Pons (tissue), 1 donor: ENCODE measurements at regions not wholly inside any gene's neighbourhood (a gene's known extent, or its start where the extent isn't known, plus 50 kb on each side); places are given as distances from the start of the nearest gene placed in this dataset.

Experiments used
- DNase-seq: peaks from one replicate; pipeline ENCODE4 v3.0.0-alpha.2; 2016; ENCODE audit warnings: low spot score

GRCh38 chr5:98563885-98564653 is 209.4 kb upstream of the RGMB start:
- no peak for DNase-seq

- DNase-seq: no peak
Observed at GRCh38 chr5:98564836-98565235, 208.6 kb upstream of the RGMB start.

- DNase-seq: no peak
Observed at GRCh38 chr5:98568336-98568735, 205.1 kb upstream of the RGMB start.

- no peak for DNase-seq
Observed at GRCh38 chr5:98569288-98569687, 204.2 kb upstream of the RGMB start.

- no peak for DNase-seq
Observed at GRCh38 chr5:98570010-98570409, 203.5 kb upstream of the RGMB start.

GRCh38 chr5:98570661-98571191 is 202.7 kb upstream of the RGMB start:
- peak; percentile 76 for DNase-seq

- no peak for DNase-seq
Observed at GRCh38 chr5:98573834-98574320, 199.6 kb upstream of the RGMB start.

GRCh38 chr5:98576275-98576674 is 197.2 kb upstream of the RGMB start:
- no peak for DNase-seq

- no peak for DNase-seq
Observed at GRCh38 chr5:98578438-98578837, 195.0 kb upstream of the RGMB start.

GRCh38 chr5:98581112-98581997 is 192.1 kb upstream of the RGMB start:
- no peak for DNase-seq

- DNase-seq: no peak
Observed at GRCh38 chr5:98583586-98583985, 189.9 kb upstream of the RGMB start.

GRCh38 chr5:98585661-98586310 is 187.7 kb upstream of the RGMB start:
- no peak for DNase-seq

GRCh38 chr5:98586581-98586980 is 186.9 kb upstream of the RGMB start:
- no peak for DNase-seq

GRCh38 chr5:98587166-98587565 is 186.3 kb upstream of the RGMB start:
- no peak for DNase-seq

- no peak for DNase-seq
Observed at GRCh38 chr5:98588215-98588614, 185.2 kb upstream of the RGMB start.

GRCh38 chr5:98593418-98593817 is 180.0 kb upstream of the RGMB start:
- no peak for DNase-seq

- no peak for DNase-seq
Observed at GRCh38 chr5:98594098-98594497, 179.4 kb upstream of the RGMB start.

- DNase-seq: no peak
Observed at GRCh38 chr5:98599016-98599415, 174.4 kb upstream of the RGMB start.

- DNase-seq: no peak
Observed at GRCh38 chr5:98602534-98603112, 170.8 kb upstream of the RGMB start.

- DNase-seq: no peak
Observed at GRCh38 chr5:98603456-98603855, 170.0 kb upstream of the RGMB start.

- DNase-seq: no peak
Observed at GRCh38 chr5:98604301-98604700, 169.2 kb upstream of the RGMB start.
